ENCODE measurements at regions not wholly inside any gene's neighbourhood (a gene's known extent, or its start where the extent isn't known, plus 50 kb on each side); places are given as distances from the start of the nearest gene placed in this dataset.

GRCh38 chr4:123547216-123548165, 150.9 kb downstream of the SPRY1 start:
- H3K18ac ChIP-seq (ENCODE audit: low read length) = peak overlapping the region; percentile 62
- no peak overlapping the region for H2BK15ac ChIP-seq (ENCODE audit: low read length)
- H2BK120ac ChIP-seq (ENCODE audit: low read depth, low read length) = no peak overlapping the region
- no peak overlapping the region for H3K23ac ChIP-seq (ENCODE audit: low read depth, low read length, poor library complexity)
- no peak overlapping the region for H2AK5ac ChIP-seq (ENCODE audit: low read depth, low read length)
- no peak overlapping the region for H2AFZ ChIP-seq (ENCODE audit: low read length)
- WGBS, 2 donors (ENCODE audit: extremely low coverage in 2 of 2, insufficient read length in 2 of 2, insufficient replicate concordance in 1 of 2) = no CpG with 5 or more reads among the region's 26 CpGs
- no peak overlapping the region for H3K27ac ChIP-seq (replicated peaks; ENCODE audit: low read length)
- no peak overlapping the region for H3K4me3 ChIP-seq (ENCODE audit: low read length in 2 of 2)
- H3K4me1 ChIP-seq (ENCODE audit: control insufficient read depth in 2 of 2, insufficient read depth in 1 of 2, low read depth in 1 of 2, low read length in 2 of 2) = peaks cover 0 to 12% of the 10 kb centered on the region in 2 donors
- no peak overlapping the region for H4K8ac ChIP-seq (ENCODE audit: low read depth, low read length)
- H3K9me3 ChIP-seq (replicated peaks in 1 of 2; ENCODE audit: control insufficient read depth in 2 of 2, insufficient read depth in 1 of 2, low read depth in 1 of 2, low read length in 2 of 2) = peaks cover 2 to 7% of the 10 kb centered on the region in 2 donors
- no peaks in the 10 kb centered on the region for H3K79me1 ChIP-seq (ENCODE audit: low read depth, low read length)
- H3K9ac ChIP-seq (ENCODE audit: low read depth, low read length, poor library complexity) = no peak overlapping the region
- H3K4me2 ChIP-seq (ENCODE audit: insufficient read depth, low read length, poor library complexity, severe bottlenecking) = no peak overlapping the region
- no peak overlapping the region for H3K14ac ChIP-seq (ENCODE audit: low read length)
- no peak overlapping the region for H4K91ac ChIP-seq (ENCODE audit: low read depth, low read length, poor library complexity)
- no peaks in the 10 kb centered on the region for H3K36me3 ChIP-seq (replicated peaks in 1 of 2; ENCODE audit: control insufficient read depth in 2 of 2, insufficient read depth in 2 of 2, low read length in 2 of 2)
- no peak for DNase-seq (ENCODE audit: low spot score)
- H3K4ac ChIP-seq (ENCODE audit: low read length) = no peak overlapping the region
- no peak overlapping the region for H2BK12ac ChIP-seq (ENCODE audit: low read length)
- H2BK5ac ChIP-seq (ENCODE audit: low read length) = no peak overlapping the region
- no peaks in the 10 kb centered on the region for H3K27me3 ChIP-seq (ENCODE audit: control insufficient read depth in 3 of 3, insufficient read depth in 3 of 3, low read depth in 1 of 3, low read length in 3 of 3)

- Histone ChIP-seq H2BK5ac (ENCODE audit: low read length) (no peak overlapping the region), H3K27me3 (ENCODE audit: control insufficient read depth in 3 of 3, insufficient read depth in 3 of 3, low read depth in 1 of 3, low read length in 3 of 3) (no peaks in the 10 kb centered on the region), H3K9me3 (replicated peaks in 1 of 2; ENCODE audit: control insufficient read depth in 2 of 2, insufficient read depth in 1 of 2, low read depth in 1 of 2, low read length in 2 of 2) (peaks cover 2 to 7% of the 10 kb centered on the region in 2 donors), H2AFZ (ENCODE audit: low read length) (no peak overlapping the region), H4K91ac (ENCODE audit: low read depth, low read length, poor library complexity) (no peak overlapping the region), H3K18ac (ENCODE audit: low read length) (peak overlapping the region; percentile 66), H3K4me3 (ENCODE audit: low read length in 2 of 2) (no peak overlapping the region), H3K4me1 (ENCODE audit: control insufficient read depth in 2 of 2, insufficient read depth in 1 of 2, low read depth in 1 of 2, low read length in 2 of 2) (peaks cover 6 to 22% of the 10 kb centered on the region in 2 donors), H3K79me1 (ENCODE audit: low read depth, low read length) (no peaks in the 10 kb centered on the region), H2BK12ac (ENCODE audit: low read length) (no peak overlapping the region), H2AK5ac (ENCODE audit: low read depth, low read length) (no peak overlapping the region), H3K23ac (ENCODE audit: low read depth, low read length, poor library complexity) (no peak overlapping the region), H3K4me2 (ENCODE audit: insufficient read depth, low read length, poor library complexity, severe bottlenecking) (no peak overlapping the region), H2BK15ac (ENCODE audit: low read length) (no peak overlapping the region), H3K27ac (replicated peaks; ENCODE audit: low read length) (no peak overlapping the region), H4K8ac (ENCODE audit: low read depth, low read length) (no peak overlapping the region), H3K14ac (ENCODE audit: low read length) (no peak overlapping the region), H2BK120ac (ENCODE audit: low read depth, low read length) (no peak overlapping the region), H3K9ac (ENCODE audit: low read depth, low read length, poor library complexity) (no peak overlapping the region), H3K36me3 (replicated peaks in 1 of 2; ENCODE audit: control insufficient read depth in 2 of 2, insufficient read depth in 2 of 2, low read length in 2 of 2) (no peaks in the 10 kb centered on the region), H3K4ac (ENCODE audit: low read length) (no peak overlapping the region)
- no peak for DNase-seq (ENCODE audit: low spot score)
- WGBS, 2 donors (ENCODE audit: extremely low coverage in 2 of 2, insufficient read length in 2 of 2, insufficient replicate concordance in 1 of 2) = no CpG with 5 or more reads among the region's 4 CpGs
Measured at GRCh38 chr4:123553279-123553678, 156.7 kb downstream of the SPRY1 start.

DNA sequence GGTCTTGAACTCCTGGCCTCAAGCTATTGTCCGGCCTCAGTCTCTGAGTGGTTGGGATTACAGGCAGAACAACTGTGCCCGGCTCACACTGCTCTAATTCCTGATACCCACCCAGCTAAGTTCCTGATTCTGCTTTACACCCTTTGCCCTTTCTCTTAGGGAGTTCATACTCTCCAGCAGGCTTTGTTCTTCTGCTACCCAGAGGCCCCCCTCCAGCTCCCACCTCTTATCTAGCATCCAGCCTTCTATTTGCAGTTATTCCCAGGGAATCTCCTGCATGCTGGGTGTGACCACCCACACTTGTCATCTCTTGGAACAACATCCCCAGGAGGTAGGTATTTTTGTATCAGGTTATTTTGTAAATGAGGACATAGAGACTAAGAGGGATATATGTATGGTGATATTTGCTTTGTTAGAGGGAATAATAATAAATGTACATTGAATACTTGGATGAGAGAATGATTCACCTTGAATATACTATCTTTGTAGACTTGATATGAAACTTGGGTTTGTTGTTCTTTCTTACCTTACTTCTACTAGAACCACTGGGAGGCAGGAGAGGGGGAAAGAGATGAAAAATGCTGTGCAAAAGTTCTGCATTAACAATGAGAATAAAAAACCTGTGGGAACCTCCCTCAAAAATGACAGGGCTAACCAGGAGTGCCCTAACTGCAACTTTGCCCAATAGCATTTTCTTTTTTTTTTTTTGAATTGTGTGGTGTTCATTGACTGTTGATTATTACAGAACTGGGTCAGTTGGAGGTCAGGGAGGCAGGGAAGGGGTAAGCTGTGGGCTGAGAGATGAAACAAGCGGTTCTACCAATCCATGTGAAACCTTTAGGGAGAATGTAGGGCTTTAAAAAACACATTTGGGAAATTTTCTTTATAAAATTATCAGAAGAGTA, 157.4 kb downstream of the SPRY1 start:
- Histone ChIP-seq H3K18ac (ENCODE audit: low read length) (no peak overlapping the region), H3K4ac (ENCODE audit: low read length) (no peak overlapping the region), H4K8ac (ENCODE audit: low read depth, low read length) (no peak overlapping the region), H3K9me3 (replicated peaks in 1 of 2; ENCODE audit: control insufficient read depth in 2 of 2, insufficient read depth in 1 of 2, low read depth in 1 of 2, low read length in 2 of 2) (peaks cover 2 to 7% of the 10 kb centered on the region in 2 donors), H3K23ac (ENCODE audit: low read depth, low read length, poor library complexity) (no peak overlapping the region), H3K27me3 (ENCODE audit: control insufficient read depth in 3 of 3, insufficient read depth in 3 of 3, low read depth in 1 of 3, low read length in 3 of 3) (no peaks in the 10 kb centered on the region), H3K9ac (ENCODE audit: low read depth, low read length, poor library complexity) (no peak overlapping the region), H3K4me3 (ENCODE audit: low read length in 2 of 2) (no peak overlapping the region), H3K36me3 (replicated peaks in 1 of 2; ENCODE audit: control insufficient read depth in 2 of 2, insufficient read depth in 2 of 2, low read length in 2 of 2) (no peaks in the 10 kb centered on the region), H3K14ac (ENCODE audit: low read length) (no peak overlapping the region), H3K27ac (replicated peaks; ENCODE audit: low read length) (no peak overlapping the region), H2BK12ac (ENCODE audit: low read length) (no peak overlapping the region), H2BK5ac (ENCODE audit: low read length) (no peak overlapping the region), H2AFZ (ENCODE audit: low read length) (no peak overlapping the region), H2AK5ac (ENCODE audit: low read depth, low read length) (no peak overlapping the region), H3K79me1 (ENCODE audit: low read depth, low read length) (no peaks in the 10 kb centered on the region), H2BK120ac (ENCODE audit: low read depth, low read length) (no peak overlapping the region), H3K4me1 (ENCODE audit: control insufficient read depth in 2 of 2, insufficient read depth in 1 of 2, low read depth in 1 of 2, low read length in 2 of 2) (peaks cover 6 to 22% of the 10 kb centered on the region in 2 donors), H3K4me2 (ENCODE audit: insufficient read depth, low read length, poor library complexity, severe bottlenecking) (no peak overlapping the region), H4K91ac (ENCODE audit: low read depth, low read length, poor library complexity) (no peak overlapping the region), H2BK15ac (ENCODE audit: low read length) (no peak overlapping the region)
- WGBS, 2 donors (ENCODE audit: extremely low coverage in 2 of 2, insufficient read length in 2 of 2, insufficient replicate concordance in 1 of 2) = no CpG with 5 or more reads among the region's 3 CpGs
- DNase-seq (ENCODE audit: low spot score) = no peak

- no peak overlapping the region for H3K4ac ChIP-seq (ENCODE audit: low read length)
- H2BK15ac ChIP-seq (ENCODE audit: low read length) = no peak overlapping the region
- peak overlapping the region; percentile 44 for H2AK5ac ChIP-seq (ENCODE audit: low read depth, low read length)
- no peak overlapping the region for H3K14ac ChIP-seq (ENCODE audit: low read length)
- H3K23ac ChIP-seq (ENCODE audit: low read depth, low read length, poor library complexity) = no peak overlapping the region
- no CpG with 5 or more reads among the region's 5 CpGs for WGBS, 2 donors (ENCODE audit: extremely low coverage in 2 of 2, insufficient read length in 2 of 2, insufficient replicate concordance in 1 of 2)
- H3K4me1 ChIP-seq (ENCODE audit: control insufficient read depth in 2 of 2, insufficient read depth in 1 of 2, low read depth in 1 of 2, low read length in 2 of 2) = peaks cover 6 to 25% of the 10 kb centered on the region in 2 donors
- no peak overlapping the region for H3K4me3 ChIP-seq (ENCODE audit: low read length in 2 of 2)
- no peaks in the 10 kb centered on the region for H3K27me3 ChIP-seq (ENCODE audit: control insufficient read depth in 3 of 3, insufficient read depth in 3 of 3, low read depth in 1 of 3, low read length in 3 of 3)
- H2AFZ ChIP-seq (ENCODE audit: low read length) = peak overlapping the region; percentile 72
- H4K8ac ChIP-seq (ENCODE audit: low read depth, low read length) = no peak overlapping the region
- H4K91ac ChIP-seq (ENCODE audit: low read depth, low read length, poor library complexity) = no peak overlapping the region
- no peaks in the 10 kb centered on the region for H3K79me1 ChIP-seq (ENCODE audit: low read depth, low read length)
- H3K27ac ChIP-seq (replicated peaks; ENCODE audit: low read length) = no peak overlapping the region
- no peak overlapping the region for H2BK120ac ChIP-seq (ENCODE audit: low read depth, low read length)
- peaks cover under 1% of the 10 kb centered on the region in 2 donors for H3K9me3 ChIP-seq (replicated peaks in 1 of 2; ENCODE audit: control insufficient read depth in 2 of 2, insufficient read depth in 1 of 2, low read depth in 1 of 2, low read length in 2 of 2)
- peak overlapping the region; percentile 8 for H3K18ac ChIP-seq (ENCODE audit: low read length)
- no peaks in the 10 kb centered on the region for H3K36me3 ChIP-seq (replicated peaks in 1 of 2; ENCODE audit: control insufficient read depth in 2 of 2, insufficient read depth in 2 of 2, low read length in 2 of 2)
- DNase-seq (ENCODE audit: low spot score) = no peak
- H2BK12ac ChIP-seq (ENCODE audit: low read length) = no peak overlapping the region
- no peak overlapping the region for H2BK5ac ChIP-seq (ENCODE audit: low read length)
- H3K4me2 ChIP-seq (ENCODE audit: insufficient read depth, low read length, poor library complexity, severe bottlenecking) = no peak overlapping the region
- no peak overlapping the region for H3K9ac ChIP-seq (ENCODE audit: low read depth, low read length, poor library complexity)
Measured at GRCh38 chr4:123554801-123555232, 158.2 kb downstream of the SPRY1 start.
